ENCODE measurements at regions not wholly inside any gene's neighbourhood (a gene's known extent, or its start where the extent isn't known, plus 50 kb on each side); places are given as distances from the start of the nearest gene placed in this dataset.

DNA sequence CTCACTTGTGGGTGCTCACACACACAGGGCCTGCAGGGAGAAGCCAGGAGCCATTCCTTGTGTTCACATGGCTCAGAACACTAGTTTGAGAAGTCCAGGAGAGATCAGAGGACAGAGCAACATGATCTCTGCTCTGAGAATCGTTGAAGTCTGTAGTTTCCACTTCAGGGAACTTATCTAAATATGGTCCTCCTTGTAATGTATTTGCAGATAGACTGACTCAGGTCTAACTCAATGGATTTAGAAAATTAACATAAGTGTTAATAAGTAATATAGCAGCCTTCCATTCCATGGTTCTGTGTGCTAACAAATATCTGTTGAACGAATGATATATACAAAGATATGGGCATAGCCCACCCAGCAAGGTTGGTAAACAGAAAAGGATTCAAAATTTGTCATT is 119.8 kb upstream of the STARD13 start:
- no peak for TF ChIP-seq CTCF (IDR thresholded peaks at IDR 0.05)
- TF ChIP-seq POLR2A (IDR thresholded peaks at IDR 0.05): no peak

All from uterus (tissue), 2 donors.